SKM-1 treated with dmso at 0.1 percent for 144 hours (cell line): ENCODE measurements at regions not wholly inside any gene's neighbourhood (a gene's known extent, or its start where the extent isn't known, plus 50 kb on each side); places are given as distances from the start of the nearest gene placed in this dataset.

ENCODE experiments used
- DNase-seq: peaks from one replicate; lab custom pipeline; 2025; ENCODE audit not compliant: unreplicated experiment; lab: John Stamatoyannopoulos, UW

DNA sequence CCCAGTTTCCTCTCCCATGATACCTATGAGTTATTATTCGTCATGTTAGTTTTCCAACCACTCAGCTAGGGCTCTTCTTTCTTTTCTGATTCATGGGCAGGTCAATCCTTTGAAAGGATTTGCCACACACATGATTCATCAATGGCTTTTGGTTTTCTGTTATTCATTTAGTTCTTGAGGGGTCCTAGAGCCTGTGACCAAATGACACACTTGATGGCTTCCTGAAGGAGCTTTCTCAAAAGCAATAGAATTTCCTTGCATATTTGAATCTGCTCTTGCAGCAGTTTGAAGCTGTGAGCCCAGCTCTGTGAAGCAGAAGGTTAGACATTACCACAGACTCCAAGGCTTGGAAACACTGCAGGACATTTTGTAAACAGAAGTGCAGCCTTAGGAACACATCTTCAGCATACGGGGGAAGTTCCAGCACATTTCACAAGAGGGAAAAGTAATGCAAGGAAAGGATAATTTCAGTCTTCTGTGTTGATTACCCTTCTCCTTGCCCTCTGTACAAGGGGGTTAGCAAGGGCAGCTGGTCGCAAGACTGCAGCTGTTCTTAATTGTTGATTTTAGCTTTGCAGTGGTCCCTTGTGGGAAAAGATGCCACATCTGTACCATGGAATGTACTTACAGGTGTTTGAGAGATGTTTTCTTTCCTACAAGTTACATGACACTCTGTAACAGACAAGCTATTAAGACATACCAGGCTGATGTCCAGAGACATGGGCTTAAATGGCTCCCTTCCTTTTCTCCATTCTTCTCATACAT is 338.6 kb downstream of the KCNRG start:
- no peak for DNase-seq

DNA sequence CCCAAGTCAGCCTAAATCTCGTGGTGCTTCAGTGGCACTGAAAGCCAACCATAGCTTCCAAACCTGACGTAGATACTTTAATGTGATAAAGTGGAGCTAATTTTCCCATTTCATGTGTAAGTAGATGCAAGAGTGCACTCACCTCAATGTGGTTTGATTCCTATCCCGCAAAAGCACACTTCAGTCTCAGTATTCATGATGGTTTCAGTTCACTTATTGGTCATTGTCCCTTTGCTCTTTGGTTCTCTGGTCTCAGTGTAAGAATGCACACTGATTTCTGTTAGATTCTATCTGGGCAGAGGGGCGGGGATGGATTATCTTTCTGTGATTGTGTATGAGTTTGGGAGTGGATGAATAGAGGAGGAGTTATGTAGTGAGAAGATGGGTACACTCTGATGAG is 340.6 kb downstream of the KCNRG start:
- no peak for DNase-seq

DNA sequence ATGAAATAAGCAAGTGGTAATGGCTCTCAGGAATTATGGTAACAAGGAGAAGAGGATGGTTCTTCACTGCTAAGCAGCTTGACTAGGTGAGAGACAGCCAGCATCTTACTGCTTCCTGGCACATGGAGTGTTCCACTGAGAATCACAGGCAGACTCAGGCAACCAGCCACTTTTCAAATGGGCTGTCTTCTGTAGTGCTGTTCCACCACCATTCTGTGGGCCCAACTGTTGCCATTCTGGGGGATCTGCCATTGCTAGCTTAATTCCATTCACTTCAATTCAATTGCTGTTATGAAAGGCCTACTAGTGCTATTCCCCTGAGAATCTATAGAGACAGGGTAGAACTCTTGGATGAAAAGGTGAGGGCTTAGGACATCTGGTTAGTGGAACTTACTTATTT is 341.9 kb downstream of the KCNRG start:
- DNase-seq, result no peak

DNA sequence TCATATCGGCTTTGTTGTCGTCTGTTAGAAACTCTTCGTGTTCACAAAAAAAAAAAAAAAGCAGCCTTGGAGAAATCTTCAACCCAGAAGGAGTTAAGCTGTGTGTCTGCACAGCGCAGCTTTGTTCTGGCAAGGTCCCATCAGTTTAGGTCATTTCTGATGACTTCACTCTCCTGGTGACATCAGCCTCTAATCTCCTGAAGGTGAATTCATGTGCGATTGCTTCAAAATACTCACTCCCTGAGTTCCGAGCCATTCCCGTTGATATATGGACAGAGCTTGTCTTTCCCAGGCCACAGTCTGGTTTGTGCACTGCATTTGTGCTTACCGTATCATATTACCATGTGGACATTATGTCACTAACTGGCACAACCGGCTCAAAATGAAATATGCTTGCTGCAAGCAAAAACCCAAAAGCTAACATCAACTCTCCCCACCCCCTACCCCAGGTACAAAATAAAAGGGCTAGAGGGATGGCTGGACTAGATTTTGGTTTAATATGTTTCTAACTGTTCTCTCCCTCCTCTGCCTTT is 342.4 kb downstream of the KCNRG start:
- DNase-seq, result no peak

DNA sequence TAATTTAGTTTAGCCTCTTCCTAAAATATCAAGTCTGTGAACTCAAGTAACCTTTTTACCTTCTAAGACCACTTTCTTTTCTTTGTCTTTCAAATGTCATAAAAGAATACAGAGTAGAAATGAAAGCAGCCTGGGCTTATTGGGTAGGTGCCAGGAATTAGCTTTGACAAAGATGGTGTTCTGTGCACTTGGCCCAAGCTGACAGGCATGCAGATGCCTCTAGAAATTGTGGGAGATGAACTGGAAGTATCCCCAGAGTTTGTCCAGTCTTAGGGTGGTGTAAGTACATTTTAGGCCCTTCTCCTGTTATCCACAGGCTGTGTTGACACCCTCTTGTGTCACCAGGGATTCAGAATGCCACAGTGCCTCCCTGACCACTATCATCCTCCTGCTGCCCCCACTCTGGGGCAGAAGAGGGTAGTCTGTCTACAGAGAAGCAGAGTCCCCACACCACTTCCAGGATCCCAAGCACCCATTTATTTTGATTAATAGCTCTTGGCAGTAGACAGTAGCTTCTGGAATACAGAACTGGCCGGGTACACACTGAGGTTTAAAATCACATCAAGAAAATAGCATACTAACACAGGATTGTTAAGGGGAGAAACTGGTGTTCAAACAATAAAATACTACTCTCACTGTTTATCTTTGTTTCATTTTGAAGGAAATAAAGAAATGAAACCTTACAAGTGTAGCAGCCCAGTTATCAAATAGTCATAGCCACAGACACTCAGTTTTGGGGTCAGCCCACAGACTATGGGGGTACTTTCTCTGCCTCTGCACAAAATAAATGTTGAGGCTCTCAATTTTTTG is 343.2 kb downstream of the KCNRG start:
- no peak for DNase-seq

DNA sequence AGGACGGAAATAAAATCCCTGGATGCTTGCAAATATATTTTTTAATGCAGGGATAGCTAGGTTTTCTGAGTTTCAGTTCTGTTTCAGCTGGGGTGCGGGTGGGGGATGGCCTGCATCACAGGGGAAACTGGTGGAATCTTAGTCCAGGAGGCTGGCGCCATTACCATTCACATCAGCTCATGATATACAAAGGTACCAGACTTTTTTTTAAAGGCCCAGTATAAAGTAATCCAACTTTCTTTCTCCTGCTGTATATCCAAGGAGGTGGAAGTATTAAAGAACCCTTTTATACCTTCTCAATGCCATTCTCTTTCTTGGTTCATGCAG is 343.8 kb downstream of the KCNRG start:
- DNase-seq, result no peak

DNA sequence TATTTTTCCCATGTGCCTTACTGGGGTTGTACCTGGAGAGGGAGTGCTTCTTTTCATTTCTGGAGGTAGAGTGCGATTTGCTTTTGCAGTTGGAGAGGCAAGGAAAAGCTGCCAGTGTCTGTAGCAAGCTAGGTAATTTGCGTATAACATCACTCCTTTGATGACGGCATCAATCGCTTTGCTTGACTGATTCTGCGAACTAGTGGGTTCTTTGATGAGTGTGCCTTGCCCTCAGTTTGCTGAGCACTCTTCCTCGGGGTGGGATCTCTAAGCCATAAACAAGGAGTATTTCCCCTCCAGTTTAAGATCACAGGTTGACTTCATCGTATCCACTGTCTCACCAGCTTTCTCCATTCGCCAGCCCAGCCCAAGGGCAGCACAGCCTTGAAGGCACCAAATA is 344.5 kb downstream of the KCNRG start:
- DNase-seq, result no peak

DNA sequence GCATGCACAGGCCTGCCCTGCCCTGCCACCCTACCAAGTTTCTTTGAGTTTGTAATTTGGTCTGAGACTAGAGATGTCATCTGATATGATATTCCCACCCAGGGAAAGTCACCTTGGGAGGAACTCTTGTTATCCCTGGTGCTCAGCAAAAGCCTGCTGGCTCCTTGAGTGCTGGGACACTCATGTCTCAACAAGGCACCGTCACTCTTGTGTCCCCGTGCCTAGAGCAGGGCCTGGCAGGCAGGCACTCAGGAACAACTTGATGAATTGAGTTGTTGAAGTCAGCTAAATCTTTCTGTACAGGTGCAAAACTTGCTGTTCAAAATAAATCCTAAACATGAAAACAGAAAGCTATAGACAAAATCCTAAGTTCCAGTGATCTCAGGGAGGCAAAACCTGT is 345.4 kb downstream of the KCNRG start:
- DNase-seq, result no peak

DNA sequence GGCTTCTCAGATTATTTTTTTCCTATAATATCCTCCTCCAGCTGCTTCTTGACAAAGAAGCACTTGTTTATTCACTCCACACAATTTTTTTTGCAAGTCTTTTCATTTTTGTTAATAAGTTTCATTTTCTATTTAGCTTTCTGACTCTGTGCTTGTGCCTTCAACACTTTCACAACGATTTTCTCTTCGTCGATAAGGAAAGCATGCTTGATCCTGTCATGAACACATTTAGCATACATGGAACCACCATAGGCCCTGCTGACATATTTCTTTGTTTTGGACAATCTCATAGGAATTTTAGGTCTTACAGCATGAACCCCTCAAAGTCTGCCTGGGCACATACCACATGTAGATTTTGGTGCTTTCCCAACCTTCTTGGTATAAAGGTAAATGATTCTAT is 346.0 kb downstream of the KCNRG start:
- no peak for DNase-seq

DNA sequence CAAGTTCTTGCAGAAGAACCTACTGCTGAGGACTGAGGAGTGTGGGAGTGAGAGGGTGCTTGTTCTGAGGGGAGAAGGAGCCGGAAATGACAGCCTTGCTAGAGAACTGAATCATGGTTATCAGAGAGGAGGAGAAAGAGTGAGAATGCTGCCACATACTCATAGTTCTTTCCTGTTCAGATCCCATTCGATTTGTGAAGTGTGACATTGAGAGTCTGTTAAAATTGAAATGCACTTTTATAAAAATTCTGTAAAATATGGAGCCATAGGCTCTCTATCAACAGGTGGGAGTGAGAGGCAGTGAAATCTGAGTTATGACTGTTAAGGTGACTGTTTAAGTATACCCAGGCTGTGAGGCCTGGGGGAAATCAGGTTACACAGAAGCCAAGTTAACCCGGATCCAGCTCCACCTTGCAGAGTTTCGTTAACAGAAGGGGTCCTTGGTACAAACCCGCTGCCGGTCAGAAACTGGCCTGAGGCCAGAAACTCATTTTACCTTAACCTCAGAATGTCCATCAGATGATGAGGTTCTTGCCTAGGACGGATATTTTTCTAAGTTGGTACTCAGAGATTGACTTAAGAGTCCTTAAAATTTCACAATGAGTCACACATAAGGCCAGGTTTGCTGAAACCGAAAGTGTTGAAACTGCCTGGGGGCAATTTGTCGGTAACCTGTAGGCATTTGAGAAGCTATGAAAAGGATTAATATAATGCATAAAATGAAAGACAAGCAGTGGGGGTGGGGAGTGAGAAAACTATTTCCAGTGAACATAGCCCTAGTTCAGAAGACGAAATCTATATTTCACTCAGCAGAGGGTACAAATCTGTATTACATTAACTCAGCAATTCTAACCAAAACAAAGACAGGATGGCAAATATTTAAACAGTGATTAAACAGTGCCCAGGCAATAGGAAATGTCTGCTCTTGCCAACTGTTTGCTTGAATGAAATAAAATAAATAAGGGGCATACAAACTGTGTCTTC is 350.5 kb downstream of the KCNRG start:
- DNase-seq, result no peak

DNA sequence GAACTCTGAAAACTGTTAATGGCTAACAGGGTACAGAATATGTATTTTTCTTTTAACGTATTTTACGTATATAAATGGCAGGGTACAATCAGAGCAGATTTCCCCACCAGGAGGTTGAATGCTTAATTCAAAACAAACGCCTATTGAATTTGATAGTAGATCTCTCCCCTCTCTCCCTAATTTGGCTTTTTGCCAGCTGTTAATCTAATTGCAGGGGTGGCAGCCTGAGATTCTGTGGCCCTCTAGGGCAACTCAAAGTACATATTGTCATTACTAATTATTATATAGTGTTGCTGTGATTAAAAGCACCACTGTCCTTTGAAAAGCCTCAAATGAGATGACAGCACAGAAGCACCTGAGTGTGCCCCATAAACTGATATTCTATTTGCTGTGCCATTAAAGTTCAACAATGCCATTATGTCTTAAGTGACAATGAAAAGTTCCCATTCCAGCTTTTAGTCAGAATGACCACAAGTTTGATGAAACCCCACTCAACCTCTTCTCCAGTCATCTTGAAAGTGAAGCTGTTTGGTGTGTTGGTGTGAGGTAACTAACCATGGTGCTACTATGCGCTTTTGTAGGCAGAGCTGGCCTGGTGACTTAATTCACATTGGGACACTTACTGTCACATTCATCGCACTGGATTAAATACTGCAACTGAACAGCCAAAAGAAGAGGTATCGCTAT is 351.4 kb downstream of the KCNRG start:
- no peak for DNase-seq

DNA sequence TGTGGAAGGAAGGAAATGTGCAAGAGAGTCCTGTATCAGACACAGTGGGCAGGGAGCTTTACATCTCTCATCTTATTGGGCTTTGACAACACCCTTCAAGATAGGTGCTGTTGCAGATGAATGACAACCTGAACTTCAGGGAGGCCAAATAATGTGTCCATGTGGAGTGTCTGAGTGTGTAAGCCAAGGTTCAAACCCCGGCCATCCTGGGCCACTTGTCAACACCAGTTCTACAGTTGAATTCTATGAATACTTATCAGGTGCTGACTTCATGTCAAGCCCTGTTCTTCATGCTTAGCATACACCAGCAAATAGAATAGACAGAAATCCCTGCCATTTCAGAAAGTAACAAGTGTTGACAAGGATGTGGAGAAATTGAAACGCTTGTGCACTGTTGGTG is 354.4 kb downstream of the KCNRG start:
- no peak for DNase-seq

DNA sequence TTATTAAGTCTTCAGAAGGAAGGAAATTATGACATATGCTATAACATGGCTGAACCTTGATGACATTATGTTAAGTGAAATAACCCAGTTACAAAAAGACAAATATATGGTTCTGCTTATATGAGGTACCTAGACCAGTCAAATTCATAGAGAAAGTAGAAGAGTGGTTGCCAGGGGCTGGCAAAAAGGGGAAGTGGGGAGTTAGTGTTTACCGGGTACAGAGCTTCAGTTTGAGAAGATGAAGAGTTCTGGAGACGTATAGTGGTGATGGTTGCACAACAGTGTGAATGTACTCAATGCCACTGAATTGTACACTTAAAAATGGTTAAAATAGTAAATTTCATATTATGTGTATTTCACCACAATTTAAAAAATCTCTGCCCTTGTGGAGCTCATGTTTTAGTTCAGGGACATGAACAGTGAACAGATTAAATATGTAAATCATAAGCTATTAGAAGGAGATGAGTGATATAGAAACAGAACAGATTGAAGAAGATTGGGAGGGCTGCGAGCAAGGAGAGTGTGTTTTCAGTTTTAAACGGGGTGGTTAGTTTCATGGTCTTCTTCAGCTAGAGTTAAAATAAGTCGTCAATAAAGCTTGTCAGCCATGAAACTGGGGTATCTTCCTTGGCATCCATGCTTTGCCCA is 355.2 kb downstream of the KCNRG start:
- DNase-seq, result peak; percentile 84

DNA sequence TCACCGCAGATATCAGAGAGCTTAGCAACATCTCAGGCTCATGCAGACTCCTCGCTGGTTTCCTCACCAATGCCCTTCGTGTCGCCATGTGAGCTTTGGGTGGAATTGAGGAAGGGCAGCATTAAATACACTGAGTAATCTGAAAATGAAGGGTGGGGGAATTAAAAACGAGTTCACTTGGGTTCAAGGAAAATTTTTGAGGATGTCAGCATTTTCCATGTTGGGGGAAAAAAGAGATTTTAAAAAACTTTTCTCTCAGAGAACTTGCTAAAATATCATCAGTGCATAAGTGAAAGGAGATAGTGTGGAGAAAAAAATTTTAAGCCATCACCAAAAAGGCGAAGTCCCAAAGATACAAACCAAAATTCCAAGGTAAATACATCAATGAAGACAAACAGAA is 359.3 kb downstream of the KCNRG start:
- DNase-seq, result no peak

DNA sequence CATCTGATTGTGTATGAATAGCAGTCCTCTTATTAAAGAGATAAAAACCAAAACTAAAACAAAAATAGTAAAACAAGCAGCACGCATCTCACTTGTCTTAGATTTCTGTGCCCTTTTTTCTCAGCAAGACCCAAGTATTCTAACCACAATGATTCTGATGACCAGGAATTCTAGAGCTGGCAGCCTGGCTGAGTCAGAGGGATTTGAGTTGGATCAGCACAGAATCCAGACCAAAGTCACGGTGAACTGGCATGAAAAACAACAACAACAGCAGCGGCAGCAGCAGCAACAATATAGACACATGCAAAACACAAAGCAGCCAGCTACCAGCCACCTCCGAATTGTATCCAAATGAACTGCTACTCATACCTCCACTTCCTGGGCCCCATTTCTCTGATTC is 360.5 kb downstream of the KCNRG start:
- DNase-seq, result no peak

DNA sequence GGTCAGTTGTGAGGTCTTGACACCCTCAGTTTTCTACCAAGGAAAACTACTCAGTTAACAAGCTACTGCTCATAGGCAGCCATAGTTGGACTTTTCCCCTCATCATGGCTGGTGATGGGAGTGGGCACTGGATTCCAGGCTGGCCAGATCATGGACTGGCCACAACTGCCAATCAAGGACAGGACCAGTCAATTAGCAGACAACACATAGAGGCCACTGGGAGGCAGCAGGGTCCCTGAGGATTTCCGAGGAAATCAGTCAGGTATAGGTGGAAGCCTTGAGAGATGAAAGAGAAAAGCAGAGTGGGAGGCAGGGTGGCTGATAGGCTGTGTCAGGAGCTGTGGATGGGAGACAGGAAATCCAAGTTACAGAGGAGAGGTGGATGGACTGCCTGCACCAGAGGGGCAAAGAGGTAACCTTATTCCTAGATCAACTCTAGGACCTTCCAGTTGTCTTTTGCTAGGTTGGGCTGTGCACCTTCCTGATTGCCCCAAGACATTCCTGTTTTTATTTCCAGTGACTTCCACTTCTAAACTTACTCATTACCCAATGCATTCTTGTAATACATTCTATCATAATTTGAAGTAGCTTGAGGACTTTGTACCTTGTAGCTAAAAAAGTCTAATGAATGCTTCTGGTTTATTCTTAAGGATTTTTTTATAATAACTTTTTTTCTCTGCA is 361.8 kb downstream of the KCNRG start:
- no peak for DNase-seq

DNA sequence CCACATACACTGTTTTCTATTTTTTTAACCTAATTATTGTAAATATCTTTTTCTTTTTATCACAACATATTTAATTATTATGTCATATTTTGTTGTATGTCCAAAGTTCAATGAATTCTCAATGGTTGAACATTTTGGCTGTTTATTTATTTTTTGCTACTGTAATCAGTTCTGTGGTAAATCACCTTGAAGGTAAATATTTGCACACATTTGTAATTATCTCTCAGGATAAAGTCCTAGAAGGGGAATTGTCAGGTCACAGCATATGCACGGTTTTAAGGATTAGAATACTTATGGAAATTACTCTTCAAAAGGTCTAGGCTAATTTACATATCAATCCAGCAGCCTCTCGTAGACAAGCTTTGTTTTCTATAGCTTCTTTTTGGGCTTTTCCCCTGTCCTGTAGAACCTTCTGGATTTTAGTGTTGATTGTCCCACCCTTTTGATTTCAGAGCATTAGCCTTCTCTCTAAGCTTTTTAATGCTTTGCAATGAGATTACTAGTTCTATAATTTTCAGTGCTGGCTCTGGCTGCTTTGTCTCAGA is 362.6 kb downstream of the KCNRG start:
- no peak for DNase-seq

DNA sequence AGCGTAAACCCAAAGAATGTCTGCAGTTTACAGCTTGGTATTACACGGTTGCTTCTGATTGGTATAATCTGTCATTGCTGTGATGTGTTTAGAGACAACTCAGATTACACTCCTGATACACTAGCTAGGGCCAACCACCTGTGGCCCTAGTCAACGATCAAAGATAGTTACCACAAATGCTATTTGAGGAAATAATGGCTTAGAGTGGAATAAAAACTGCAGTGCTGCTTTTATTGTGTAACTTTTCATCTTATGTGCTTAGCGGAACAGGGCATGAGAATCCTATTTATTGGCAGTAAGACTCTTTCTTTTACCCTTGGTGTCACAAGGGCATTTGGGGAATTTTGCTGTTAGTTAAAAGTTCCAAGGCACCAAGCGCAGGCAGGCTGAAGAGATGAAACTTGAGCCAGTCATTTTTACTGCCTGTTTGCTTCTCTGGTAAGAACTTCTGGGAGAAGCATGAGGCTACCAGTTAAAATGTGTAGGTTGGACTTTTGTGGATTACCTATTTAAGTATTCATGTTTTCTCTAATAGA is 363.3 kb downstream of the KCNRG start:
- no peak for DNase-seq

DNA sequence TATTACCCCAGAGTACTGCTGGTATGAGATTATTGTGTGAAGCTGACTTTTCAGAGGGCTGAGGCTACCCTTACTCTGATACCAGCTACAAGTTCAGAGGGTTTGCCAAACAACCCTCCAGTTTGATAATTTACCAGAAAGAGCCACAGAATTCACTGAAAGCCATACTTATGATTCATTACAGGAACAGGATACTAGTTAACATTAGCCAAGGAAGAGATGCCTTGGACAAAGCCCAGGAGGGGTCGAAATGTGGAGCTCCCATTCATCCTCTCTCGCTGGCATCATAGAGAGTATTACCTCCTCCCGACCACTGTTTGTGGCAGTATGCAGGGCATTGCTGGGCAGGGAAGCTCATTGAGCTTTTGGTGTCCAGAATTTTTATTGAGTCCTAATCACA is 364.3 kb downstream of the KCNRG start:
- DNase-seq, result no peak
